ENCODE measurements at regions not wholly inside any gene's neighbourhood (a gene's known extent, or its start where the extent isn't known, plus 50 kb on each side); places are given as distances from the start of the nearest gene placed in this dataset.

GRCh38 chr3:124147429-124147828 is 155.5 kb upstream of the ROPN1 start:
- TF ChIP-seq CTCF (conservative IDR thresholded peaks at IDR 0.05 in 1 of 2, IDR thresholded peaks at IDR 0.05 in 1 of 2; ENCODE audit: low read depth in 1 of 2, low read length in 2 of 2) = no peak
- TF ChIP-seq EZH2 (IDR thresholded peaks at IDR 0.05; ENCODE audit: low read length, missing control alignments) = no peak

Data from fibroblast of lung (primary cell).